PC-9 (cell line): ENCODE measurements at regions not wholly inside any gene's neighbourhood (a gene's known extent, or its start where the extent isn't known, plus 50 kb on each side); places are given as distances from the start of the nearest gene placed in this dataset.

Experiments used
- BruUV-seq: library from RNA; stranded (reverse); fragments of 400-500 nt; replicated peaks from 2 replicates; lab custom pipeline; 2021; lab: Mats Ljungman, UMichigan
- CTCF ChIA-PET: fragments of 300-600 bp; sonication (Branson Sonifier 250); formaldehyde crosslinking; loops from one replicate; lab custom pipeline; 2022; ENCODE audit warnings: antibody characterized with exemption; lab: Charles Lee
- POLR2A ChIA-PET: fragments of 300-600 bp; sonication (Branson Sonifier 250); formaldehyde crosslinking; loops from one replicate; lab custom pipeline; 2022; ENCODE audit warnings: antibody characterized with exemption; ENCODE audit not compliant: unreplicated experiment; lab: Charles Lee
- DNase-seq, 2 experiments: peaks; one replicate each; pipeline versions ENCODE4 v3.0.0 to v3.0.0-alpha.2; 2015 to 2022; ENCODE audit warnings: mixed read lengths in 1 of 2
- H2AFZ ChIP-seq: fragments of 200-600 bp; sonication (generic); 2 replicates; pipeline ENCODE4 v1.8.1; 2017; ENCODE audit warnings: antibody characterized with exemption
- H3F3A ChIP-seq: fragments of 200-600 bp; sonication (generic); 2 replicates; pipeline ENCODE4 v1.8.1; 2017; ENCODE audit warnings: antibody characterized with exemption, mild to moderate bottlenecking, low read depth; ENCODE audit not compliant: insufficient read depth
- H3K27ac ChIP-seq: fragments of 200-600 bp; sonication (generic); 2 replicates; pipeline ENCODE4 v1.6.1; 2016; ENCODE audit warnings: mixed run types
- H3K27me3 ChIP-seq: fragments of 200-600 bp; sonication (generic); 2 replicates; pipeline ENCODE4 v1.6.1; 2016; ENCODE audit warnings: low read depth, mixed run types; ENCODE audit not compliant: insufficient read depth
- H3K36me3 ChIP-seq: fragments of 200-600 bp; sonication (generic); 2 replicates; pipeline ENCODE4 v1.6.1; 2016; ENCODE audit warnings: low read depth, mixed run types
- H3K4me1 ChIP-seq: fragments of 200-600 bp; sonication (generic); replicated peaks from 2 replicates; pipeline ENCODE4 v1.6.1; 2016; ENCODE audit warnings: mixed run types; ENCODE audit not compliant: insufficient read depth
- H3K4me2 ChIP-seq: fragments of 200-600 bp; sonication (generic); 2 replicates; pipeline ENCODE4 v1.6.1; 2017; ENCODE audit warnings: mixed run types
- H3K4me3 ChIP-seq: fragments of 200-600 bp; sonication (generic); 2 replicates; pipeline ENCODE4 v1.6.1; 2016; ENCODE audit warnings: mixed run types
- H3K79me2 ChIP-seq: fragments of 200-600 bp; sonication (generic); 2 replicates; pipeline ENCODE4 v1.6.1; 2017; ENCODE audit warnings: low read depth, mixed run types
- H3K9me2 ChIP-seq: fragments of 200-600 bp; sonication (generic); 2 replicates; pipeline ENCODE4 v1.8.1; 2017; ENCODE audit warnings: mild to moderate bottlenecking; ENCODE audit not compliant: insufficient read depth
- H3K9me3 ChIP-seq: fragments of 200-600 bp; sonication (generic); 2 replicates; pipeline ENCODE4 v1.8.1; 2016; ENCODE audit warnings: low read depth; ENCODE audit not compliant: insufficient read depth
- H4K20me1 ChIP-seq: fragments of 200-600 bp; sonication (generic); 2 replicates; pipeline ENCODE4 v1.8.1; 2017; ENCODE audit not compliant: insufficient read depth
- CTCF ChIP-seq: fragments of 200-600 bp; sonication (generic); conservative IDR thresholded peaks from 2 replicates; pipeline ENCODE4 v1.6.1; 2017; ENCODE audit warnings: mixed run types, antibody characterized with exemption, mild to moderate bottlenecking, moderate library complexity
- EZH2 ChIP-seq: fragments of 200-600 bp; sonication (generic); IDR thresholded peaks from 2 replicates; pipeline ENCODE4 v1.8.0; 2017; ENCODE audit warnings: antibody characterized with exemption, low read depth
- intact Hi-C: fragments of 100-400 bp; cut with micrococcal nuclease; formaldehyde crosslinking; loops from one replicate; pipeline ENCODE4 v1.10.0; 2022; ENCODE audit not compliant: unreplicated experiment

- Histone ChIP-seq H3K9me2 (peaks cover 3% of the 10 kb centered on the region; the same call in 1 of the 2 replicates), H3K4me1 (no peaks in the 10 kb centered on the region), H3K27me3 (no peaks in the 10 kb centered on the region), H3K9me3 (no peaks in the 10 kb centered on the region), H4K20me1 (no peaks in the 10 kb centered on the region), H3K27ac (no peak overlapping the region), H3K79me2 (no peaks in the 10 kb centered on the region), H3K36me3 (no peaks in the 10 kb centered on the region), H2AFZ (no peak overlapping the region), H3F3A (no peaks in the 10 kb centered on the region), H3K4me2 (no peak overlapping the region), H3K4me3 (no peak overlapping the region)
- CTCF ChIA-PET: no interaction called here
- BruUV-seq: no TSS peak
- intact Hi-C loops: no loop called here
- no peak for DNase-seq
- POLR2A ChIA-PET: no interaction called here
- no peak for TF ChIP-seq CTCF
- no peak for TF ChIP-seq EZH2
These were observed 559.5 kb upstream of the MMS22L start for GRCh38 chr6:97842521-97842920.

GRCh38 chr6:97849390-97849789 lies 566.4 kb upstream of the MMS22L start:
- H3K4me2 ChIP-seq: no peak overlapping the region
- BruUV-seq: no TSS peak
- no peak overlapping the region for H3K4me3 ChIP-seq
- no peak for DNase-seq
- intact Hi-C loops: no loop called here
- no peaks in the 10 kb centered on the region for H3K36me3 ChIP-seq
- TF ChIP-seq CTCF (no peak), EZH2 (no peak)
- no peaks in the 10 kb centered on the region for H3F3A ChIP-seq
- ChIA-PET CTCF (no interaction called here), POLR2A (no interaction called here)
- H3K27ac ChIP-seq: no peak overlapping the region
- no peaks in the 10 kb centered on the region for H3K4me1 ChIP-seq
- no peaks in the 10 kb centered on the region for H3K9me3 ChIP-seq
- H2AFZ ChIP-seq: no peak overlapping the region
- peaks cover 3% of the 10 kb centered on the region for H3K9me2 ChIP-seq
- no peaks in the 10 kb centered on the region for H3K79me2 ChIP-seq
- no peaks in the 10 kb centered on the region for H4K20me1 ChIP-seq
- no peaks in the 10 kb centered on the region for H3K27me3 ChIP-seq

GRCh38 chr6:97850458-97851212 lies 567.6 kb upstream of the MMS22L start:
- no peak overlapping the region for H3K4me2 ChIP-seq

More at GRCh38 chr6:97850458-97851212, 567.6 kb upstream of the MMS22L start:
- no peak overlapping the region for H3K4me3 ChIP-seq
- no peaks in the 10 kb centered on the region for H4K20me1 ChIP-seq
- POLR2A ChIA-PET: no interaction called here
- TF ChIP-seq EZH2: no peak
- no peak overlapping the region for H2AFZ ChIP-seq
- H3F3A ChIP-seq: no peaks in the 10 kb centered on the region
- H3K9me2 ChIP-seq: no peaks in the 10 kb centered on the region; the same call in 1 of the 2 replicates
- H3K4me1 ChIP-seq: no peaks in the 10 kb centered on the region
- intact Hi-C loops: no loop called here
- H3K9me3 ChIP-seq: no peaks in the 10 kb centered on the region
- H3K36me3 ChIP-seq: no peaks in the 10 kb centered on the region
- no peak for DNase-seq
- CTCF ChIA-PET: no interaction called here
- H3K79me2 ChIP-seq: no peaks in the 10 kb centered on the region
- no peaks in the 10 kb centered on the region for H3K27me3 ChIP-seq
- H3K27ac ChIP-seq: no peak overlapping the region
- BruUV-seq: no TSS peak
